Liver (tissue), 3 donors: ENCODE measurements at regions not wholly inside any gene's neighbourhood (a gene's known extent, or its start where the extent isn't known, plus 50 kb on each side); places are given as distances from the start of the nearest gene placed in this dataset.

Experiments
- HNF4A ChIP-seq, 2 donors: conservative IDR thresholded peaks; 2 replicates each; pipeline ENCODE4 v1.6.1; 2016; ENCODE audit warnings: antibody characterized with exemption in 2 of 2, mild to moderate bottlenecking in 2 of 2
- TF ChIP-seq, protein P1 (sequence below): fragments of 150-350 bp; IDR thresholded peaks from 2 replicates; pipeline ENCODE4 v1.5.1; 2017; ENCODE audit warnings: improper control_type of control experiment, low read depth, low read length; ENCODE audit not compliant: missing input control
- TF ChIP-seq, protein P2 (sequence below): IDR thresholded peaks from 2 replicates; pipeline ENCODE4 v1.6.1; 2016; ENCODE audit warnings: antibody characterized with exemption
- donor health status: healthy.
- donor health status: healthy.

DNA sequence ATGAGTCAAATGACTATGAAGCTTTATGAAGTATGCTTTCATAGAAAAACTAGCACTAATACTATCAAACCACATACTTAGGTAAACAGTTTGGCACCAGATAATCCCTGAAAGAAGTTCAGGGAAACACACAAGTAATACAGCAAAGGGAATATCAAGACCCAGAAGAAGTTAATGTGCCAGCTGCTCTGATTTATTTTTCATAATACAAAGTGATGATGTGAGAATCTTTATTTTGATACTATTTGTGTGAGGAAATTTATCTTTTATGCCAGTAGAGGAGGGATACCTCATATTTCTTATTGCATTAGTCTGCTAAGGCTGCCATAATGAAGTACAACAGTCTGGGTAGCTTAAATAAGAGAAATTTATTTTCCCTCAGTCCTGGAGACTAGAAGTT lies 67.7 kb upstream of the ANO3 start:
- TF ChIP-seq, protein P1, sequence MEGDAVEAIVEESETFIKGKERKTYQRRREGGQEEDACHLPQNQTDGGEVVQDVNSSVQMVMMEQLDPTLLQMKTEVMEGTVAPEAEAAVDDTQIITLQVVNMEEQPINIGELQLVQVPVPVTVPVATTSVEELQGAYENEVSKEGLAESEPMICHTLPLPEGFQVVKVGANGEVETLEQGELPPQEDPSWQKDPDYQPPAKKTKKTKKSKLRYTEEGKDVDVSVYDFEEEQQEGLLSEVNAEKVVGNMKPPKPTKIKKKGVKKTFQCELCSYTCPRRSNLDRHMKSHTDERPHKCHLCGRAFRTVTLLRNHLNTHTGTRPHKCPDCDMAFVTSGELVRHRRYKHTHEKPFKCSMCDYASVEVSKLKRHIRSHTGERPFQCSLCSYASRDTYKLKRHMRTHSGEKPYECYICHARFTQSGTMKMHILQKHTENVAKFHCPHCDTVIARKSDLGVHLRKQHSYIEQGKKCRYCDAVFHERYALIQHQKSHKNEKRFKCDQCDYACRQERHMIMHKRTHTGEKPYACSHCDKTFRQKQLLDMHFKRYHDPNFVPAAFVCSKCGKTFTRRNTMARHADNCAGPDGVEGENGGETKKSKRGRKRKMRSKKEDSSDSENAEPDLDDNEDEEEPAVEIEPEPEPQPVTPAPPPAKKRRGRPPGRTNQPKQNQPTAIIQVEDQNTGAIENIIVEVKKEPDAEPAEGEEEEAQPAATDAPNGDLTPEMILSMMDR = no peak
- no peak for TF ChIP-seq HNF4A (conservative IDR thresholded peaks at IDR 0.05)
- TF ChIP-seq, protein P2, sequence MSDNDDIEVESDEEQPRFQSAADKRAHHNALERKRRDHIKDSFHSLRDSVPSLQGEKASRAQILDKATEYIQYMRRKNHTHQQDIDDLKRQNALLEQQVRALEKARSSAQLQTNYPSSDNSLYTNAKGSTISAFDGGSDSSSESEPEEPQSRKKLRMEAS = no peak
